WERI-Rb-1 (cell line): ENCODE measurements at regions not wholly inside any gene's neighbourhood (a gene's known extent, or its start where the extent isn't known, plus 50 kb on each side); places are given as distances from the start of the nearest gene placed in this dataset.

Experiments
- DNase-seq: peaks from one replicate; pipeline ENCODE4 v3.0.0-alpha.2; 2020
- H3K27ac ChIP-seq: fragments of 250-450 bp; sonication (Bioruptor Pico); 2 replicates; pipeline ENCODE4 v1.5.1; 2020; ENCODE audit warnings: mild to moderate bottlenecking, moderate library complexity
- H3K27me3 ChIP-seq: fragments of 250-450 bp; sonication (Bioruptor Pico); 2 replicates; pipeline ENCODE4 v1.5.1; 2021; ENCODE audit warnings: mild to moderate bottlenecking, low read depth, moderate library complexity; ENCODE audit not compliant: insufficient read depth, severe bottlenecking
- H3K36me3 ChIP-seq: fragments of 250-450 bp; sonication (Bioruptor Pico); 2 replicates; pipeline ENCODE4 v1.5.1; 2020; ENCODE audit warnings: mild to moderate bottlenecking, moderate library complexity
- H3K4me3 ChIP-seq: 2 replicates; pipeline ENCODE4 v1.5.1; 2011; ENCODE audit warnings: low read depth, mild to moderate bottlenecking, control low read depth, low read length
- H3K9me3 ChIP-seq: fragments of 250-450 bp; sonication (Bioruptor Pico); 2 replicates; pipeline ENCODE4 v1.5.1; 2021; ENCODE audit warnings: mild to moderate bottlenecking, moderate library complexity; ENCODE audit not compliant: severe bottlenecking
- CTCF ChIP-seq: IDR thresholded peaks from 2 replicates; pipeline ENCODE4 v1.5.1; 2011; ENCODE audit warnings: low read depth, mild to moderate bottlenecking, control low read depth, inconsistent platforms, low read length

GRCh38 chr10:75347186-75347585 is 54.4 kb downstream of the ZNF503 start:
- Histone ChIP-seq H3K27ac (peak overlapping the region; percentile 52), H3K4me3 (no peak overlapping the region), H3K36me3 (no peaks in the 10 kb centered on the region), H3K27me3 (no peaks in the 10 kb centered on the region), H3K9me3 (peaks cover 10% of the 10 kb centered on the region)
- no peak for TF ChIP-seq CTCF
- DNase-seq = peak; percentile 42

GRCh38 chr10:75345738-75346137 is 55.8 kb downstream of the ZNF503 start:
- H3K36me3 ChIP-seq = no peaks in the 10 kb centered on the region
- H3K27ac ChIP-seq = no peak overlapping the region
- no peak for TF ChIP-seq CTCF
- H3K4me3 ChIP-seq = no peak overlapping the region
- H3K9me3 ChIP-seq = peaks cover 10% of the 10 kb centered on the region
- no peak for DNase-seq
- H3K27me3 ChIP-seq = no peaks in the 10 kb centered on the region

GRCh38 chr10:75344170-75344569 is 57.4 kb downstream of the ZNF503 start:
- no peaks in the 10 kb centered on the region for H3K27me3 ChIP-seq
- no peak overlapping the region for H3K4me3 ChIP-seq
- H3K9me3 ChIP-seq = peaks cover 10% of the 10 kb centered on the region
- no peak for TF ChIP-seq CTCF
- H3K36me3 ChIP-seq = no peaks in the 10 kb centered on the region
- H3K27ac ChIP-seq = peak overlapping the region; percentile 36
- DNase-seq = no peak

GRCh38 chr10:75342397-75342796 is 59.2 kb downstream of the ZNF503 start:
- Histone ChIP-seq H3K27ac (no peak overlapping the region), H3K4me3 (no peak overlapping the region), H3K36me3 (no peaks in the 10 kb centered on the region), H3K27me3 (no peaks in the 10 kb centered on the region), H3K9me3 (peaks cover 10% of the 10 kb centered on the region)
- DNase-seq = no peak
- no peak for TF ChIP-seq CTCF

GRCh38 chr10:75335983-75336382 is 65.6 kb downstream of the ZNF503 start:
- Histone ChIP-seq H3K9me3 (peaks cover 2% of the 10 kb centered on the region), H3K27ac (no peak overlapping the region), H3K27me3 (no peaks in the 10 kb centered on the region), H3K36me3 (no peaks in the 10 kb centered on the region), H3K4me3 (no peak overlapping the region)
- DNase-seq = no peak
- no peak for TF ChIP-seq CTCF

GRCh38 chr10:75335191-75335590 is 66.4 kb downstream of the ZNF503 start:
- no peaks in the 10 kb centered on the region for H3K27me3 ChIP-seq
- DNase-seq = no peak

More at GRCh38 chr10:75335191-75335590, 66.4 kb downstream of the ZNF503 start:
- H3K9me3 ChIP-seq = peaks cover 2% of the 10 kb centered on the region
- H3K27ac ChIP-seq = no peak overlapping the region
- no peak for TF ChIP-seq CTCF
- H3K4me3 ChIP-seq = no peak overlapping the region
- no peaks in the 10 kb centered on the region for H3K36me3 ChIP-seq
